Esophagus (tissue), 2 donors: ENCODE measurements at regions not wholly inside any gene's neighbourhood (a gene's known extent, or its start where the extent isn't known, plus 50 kb on each side); places are given as distances from the start of the nearest gene placed in this dataset.
A peak's percentile ranks its signal among the peaks of the same experiment; 100 is the strongest.

Experiments used
- H3K27ac ChIP-seq, 2 donors: one replicate each; pipeline ENCODE4 v1.5.1; 2013; ENCODE audit warnings: low read depth in 2 of 2, mild to moderate bottlenecking in 2 of 2, inconsistent platforms in 1 of 2, low read length in 1 of 2, moderate library complexity in 1 of 2
- H3K27me3 ChIP-seq, 2 donors: one replicate each; pipeline ENCODE4 v1.6.1; 2013; ENCODE audit warnings: low read length in 2 of 2, control low read depth in 1 of 2, mild to moderate bottlenecking in 1 of 2; ENCODE audit not compliant: insufficient read depth in 2 of 2, control insufficient read depth in 1 of 2
- H3K36me3 ChIP-seq, 2 donors: one replicate each; pipeline ENCODE4 v1.6.1; 2013; ENCODE audit warnings: low read length in 1 of 2; ENCODE audit not compliant: control insufficient read depth in 2 of 2, insufficient read depth in 2 of 2
- H3K4me1 ChIP-seq, 2 donors: one replicate each; pipeline ENCODE4 v1.6.1; 2013; ENCODE audit warnings: low read length in 1 of 2; ENCODE audit not compliant: control insufficient read depth in 2 of 2, insufficient read depth in 2 of 2
- H3K4me3 ChIP-seq, 2 donors: one replicate each; pipeline ENCODE4 v1.5.1; 2013; ENCODE audit warnings: low read length in 2 of 2, mild to moderate bottlenecking in 2 of 2, low read depth in 1 of 2, moderate library complexity in 1 of 2
- H3K9me3 ChIP-seq, 2 donors: one replicate each; pipeline ENCODE4 v1.6.1; 2013; ENCODE audit warnings: mild to moderate bottlenecking in 2 of 2, low read depth in 1 of 2, low read length in 1 of 2, moderate library complexity in 1 of 2; ENCODE audit not compliant: control insufficient read depth in 2 of 2, insufficient read depth in 1 of 2
- WGBS, 2 donors: extraction: QIAGEN DNeasy Blood & Tissue Kit; methylation state at CpG; one replicate each; pipeline ENCODE4 v1.1.7; 2013; 5-methylcytosine and 5-hydroxymethylcytosine counted together
- donor health status: healthy with polysubstance abuse.
- donor health status: Bipolar disorder and iron deficiency.

- Histone ChIP-seq H3K4me1 (peaks cover 0 to 4% of the 10 kb centered on the region in 2 donors), H3K4me3 (no peak overlapping the region), H3K27me3 (peaks cover 0 to 2% of the 10 kb centered on the region in 2 donors), H3K36me3 (no peaks in the 10 kb centered on the region), H3K27ac (no peak overlapping the region), H3K9me3 (no peaks in the 10 kb centered on the region)
- WGBS, 2 donors: 63 to 65% methylated on average over 9 of the region's 9 CpGs
Observed at GRCh38 chr2:2614452-2614851, 283.4 kb upstream of the MYT1L start.

- H3K27ac ChIP-seq: peak overlapping the region; percentile 35 to 72
- H3K36me3 ChIP-seq: no peaks in the 10 kb centered on the region
- H3K27me3 ChIP-seq: peaks cover 0 to 2% of the 10 kb centered on the region in 2 donors
- 10 to 13% methylated on average over 34 of the region's 34 CpGs for WGBS, 2 donors
- H3K9me3 ChIP-seq: no peaks in the 10 kb centered on the region
- H3K4me1 ChIP-seq: peaks cover 0 to 4% of the 10 kb centered on the region in 2 donors
- peak overlapping the region; percentile 22 to 52 for H3K4me3 ChIP-seq
Observed at GRCh38 chr2:2613279-2614199, 282.5 kb upstream of the MYT1L start.

GRCh38 chr2:2610751-2611150 lies 279.7 kb upstream of the MYT1L start:
- Histone ChIP-seq H3K27me3 (no peaks in the 10 kb centered on the region), H3K27ac (no peak overlapping the region), H3K4me3 (no peak overlapping the region), H3K36me3 (no peaks in the 10 kb centered on the region), H3K4me1 (peaks cover 0 to 4% of the 10 kb centered on the region in 2 donors), H3K9me3 (no peaks in the 10 kb centered on the region)

- no peaks in the 10 kb centered on the region for H3K27me3 ChIP-seq
- H3K36me3 ChIP-seq: no peaks in the 10 kb centered on the region
- peaks cover 0 to 3% of the 10 kb centered on the region in 2 donors for H3K4me1 ChIP-seq
- 49 to 54% methylated on average over 8 of the region's 8 CpGs for WGBS, 2 donors
- no peak overlapping the region for H3K4me3 ChIP-seq
- H3K9me3 ChIP-seq: no peaks in the 10 kb centered on the region
- no peak overlapping the region for H3K27ac ChIP-seq
Observed at GRCh38 chr2:2600366-2600765, 269.3 kb upstream of the MYT1L start.

GRCh38 chr2:2599441-2599840 lies 268.4 kb upstream of the MYT1L start:
- no peaks in the 10 kb centered on the region for H3K9me3 ChIP-seq
- H3K4me1 ChIP-seq: peaks cover 0 to 3% of the 10 kb centered on the region in 2 donors
- WGBS, 2 donors: 89 to 90% methylated on average over 8 of the region's 8 CpGs
- no peak overlapping the region for H3K27ac ChIP-seq
- no peak overlapping the region for H3K4me3 ChIP-seq
- H3K36me3 ChIP-seq: no peaks in the 10 kb centered on the region
- no peaks in the 10 kb centered on the region for H3K27me3 ChIP-seq

- WGBS, 2 donors: 64 to 83% methylated on average over 2 of the region's 2 CpGs
Observed at GRCh38 chr2:2597712-2598111, 266.6 kb upstream of the MYT1L start.

GRCh38 chr2:2591542-2591940 lies 260.5 kb upstream of the MYT1L start:
- 71 to 72% methylated on average over 6 of the region's 6 CpGs for WGBS, 2 donors
- peaks cover 0 to 3% of the 10 kb centered on the region in 2 donors for H3K9me3 ChIP-seq
- H3K36me3 ChIP-seq: no peaks in the 10 kb centered on the region
- H3K27me3 ChIP-seq: no peaks in the 10 kb centered on the region
- H3K27ac ChIP-seq: no peak overlapping the region
- H3K4me3 ChIP-seq: no peak overlapping the region
- H3K4me1 ChIP-seq: no peaks in the 10 kb centered on the region

More at GRCh38 chr2:2597712-2598111, 266.6 kb upstream of the MYT1L start:
- H3K36me3 ChIP-seq: no peaks in the 10 kb centered on the region
- no peaks in the 10 kb centered on the region for H3K9me3 ChIP-seq
- H3K4me1 ChIP-seq: peaks cover 0 to 3% of the 10 kb centered on the region in 2 donors
- no peak overlapping the region for H3K27ac ChIP-seq
- no peak overlapping the region for H3K4me3 ChIP-seq
- no peaks in the 10 kb centered on the region for H3K27me3 ChIP-seq

- 74 to 77% methylated on average over 4 of the region's 4 CpGs for WGBS, 2 donors
- Histone ChIP-seq H3K27me3 (no peaks in the 10 kb centered on the region), H3K27ac (no peak overlapping the region), H3K4me1 (no peaks in the 10 kb centered on the region), H3K4me3 (no peak overlapping the region), H3K9me3 (peaks cover 0 to 3% of the 10 kb centered on the region in 2 donors), H3K36me3 (no peaks in the 10 kb centered on the region)
Observed at GRCh38 chr2:2590841-2591541, 259.9 kb upstream of the MYT1L start.

GRCh38 chr2:2590141-2590540 lies 259.1 kb upstream of the MYT1L start:
- Histone ChIP-seq H3K4me3 (no peak overlapping the region), H3K9me3 (peaks cover 0 to 3% of the 10 kb centered on the region in 2 donors), H3K4me1 (no peaks in the 10 kb centered on the region), H3K27ac (no peak overlapping the region), H3K27me3 (no peaks in the 10 kb centered on the region), H3K36me3 (no peaks in the 10 kb centered on the region)
- WGBS, 2 donors: 81 to 93% methylated on average over 1 of the region's 1 CpG
